ENCODE measurements at regions not wholly inside any gene's neighbourhood (a gene's known extent, or its start where the extent isn't known, plus 50 kb on each side); places are given as distances from the start of the nearest gene placed in this dataset.
"Not testable (repeated sequence)": the region's sequence is repeated elsewhere in the genome, so short reads cannot be mapped to it uniquely, and the experiment has no call there.

- not testable (repeated sequence) for H3K36me3 ChIP-seq (ENCODE audit: insufficient read depth, low read length); H3K9me3 ChIP-seq (ENCODE audit: low read length); H3K27me3 ChIP-seq (ENCODE audit: insufficient read depth, low read length); H3K4me3 ChIP-seq (ENCODE audit: low read length); H2AFZ ChIP-seq (ENCODE audit: low read depth, low read length); H3K4me1 ChIP-seq (ENCODE audit: insufficient read depth, low read length)
Measured at GRCh38 chr15:92801056-92801773, 98.9 kb upstream of the CHD2 start.

GRCh38 chr15:92801774-92802464 lies 98.2 kb upstream of the CHD2 start:
- H3K27me3 ChIP-seq (ENCODE audit: insufficient read depth, low read length), result no peaks in the 10 kb centered on the region
- peaks cover 5% of the 10 kb centered on the region for H3K36me3 ChIP-seq (ENCODE audit: insufficient read depth, low read length)
- H2AFZ ChIP-seq (ENCODE audit: low read depth, low read length), result no peak overlapping the region
- H3K4me3 ChIP-seq (ENCODE audit: low read length), result no peak overlapping the region
- H3K4me1 ChIP-seq (ENCODE audit: insufficient read depth, low read length), result no peaks in the 10 kb centered on the region
- no peaks in the 10 kb centered on the region for H3K9me3 ChIP-seq (ENCODE audit: low read length)

- H2AFZ ChIP-seq (ENCODE audit: low read depth, low read length), result no peak overlapping the region
- no peaks in the 10 kb centered on the region for H3K4me1 ChIP-seq (ENCODE audit: insufficient read depth, low read length)
- peaks cover 5% of the 10 kb centered on the region for H3K36me3 ChIP-seq (ENCODE audit: insufficient read depth, low read length)
- H3K4me3 ChIP-seq (ENCODE audit: low read length), result no peak overlapping the region
- H3K9me3 ChIP-seq (ENCODE audit: low read length), result peaks cover 2% of the 10 kb centered on the region
- H3K27me3 ChIP-seq (ENCODE audit: insufficient read depth, low read length), result no peaks in the 10 kb centered on the region
Measured at GRCh38 chr15:92803536-92803851, 96.6 kb upstream of the CHD2 start.

GRCh38 chr15:92803852-92804609 lies 96.1 kb upstream of the CHD2 start:
- Histone ChIP-seq H3K36me3 (ENCODE audit: insufficient read depth, low read length) (peaks cover 5% of the 10 kb centered on the region), H2AFZ (ENCODE audit: low read depth, low read length) (no peak overlapping the region), H3K9me3 (ENCODE audit: low read length) (peaks cover 2% of the 10 kb centered on the region), H3K27me3 (ENCODE audit: insufficient read depth, low read length) (no peaks in the 10 kb centered on the region), H3K4me1 (ENCODE audit: insufficient read depth, low read length) (peaks cover 4% of the 10 kb centered on the region), H3K4me3 (ENCODE audit: low read length) (no peak overlapping the region)

- H2AFZ ChIP-seq (ENCODE audit: low read depth, low read length); H3K27me3 ChIP-seq (ENCODE audit: insufficient read depth, low read length); H3K36me3 ChIP-seq (ENCODE audit: insufficient read depth, low read length); H3K9me3 ChIP-seq (ENCODE audit: low read length); H3K4me1 ChIP-seq (ENCODE audit: insufficient read depth, low read length); H3K4me3 ChIP-seq (ENCODE audit: low read length): not testable (repeated sequence)
Measured at GRCh38 chr15:92804610-92804936, 95.6 kb upstream of the CHD2 start.

- Histone ChIP-seq H2AFZ (ENCODE audit: low read depth, low read length) (no peak overlapping the region), H3K4me3 (ENCODE audit: low read length) (no peak overlapping the region), H3K36me3 (ENCODE audit: insufficient read depth, low read length) (peaks cover 5% of the 10 kb centered on the region), H3K27me3 (ENCODE audit: insufficient read depth, low read length) (no peaks in the 10 kb centered on the region), H3K9me3 (ENCODE audit: low read length) (peaks cover 2% of the 10 kb centered on the region), H3K4me1 (ENCODE audit: insufficient read depth, low read length) (peaks cover 6% of the 10 kb centered on the region)
Measured at GRCh38 chr15:92805080-92805690, 94.9 kb upstream of the CHD2 start.

- not testable (repeated sequence) for H2AFZ ChIP-seq (ENCODE audit: low read depth, low read length); H3K4me3 ChIP-seq (ENCODE audit: low read length)
- H3K4me1 ChIP-seq (ENCODE audit: insufficient read depth, low read length), result peaks cover 16% of the 10 kb centered on the region
Measured at GRCh38 chr15:92806171-92806570, 94.0 kb upstream of the CHD2 start.

GRCh38 chr15:92806763-92807162 lies 93.4 kb upstream of the CHD2 start:
- H3K4me3 ChIP-seq (ENCODE audit: low read length), result no peak overlapping the region
- H3K27me3 ChIP-seq (ENCODE audit: insufficient read depth, low read length), result no peaks in the 10 kb centered on the region
- peaks cover 2% of the 10 kb centered on the region for H3K9me3 ChIP-seq (ENCODE audit: low read length)
- H3K4me1 ChIP-seq (ENCODE audit: insufficient read depth, low read length), result peaks cover 22% of the 10 kb centered on the region
- H3K36me3 ChIP-seq (ENCODE audit: insufficient read depth, low read length), result peaks cover under 1% of the 10 kb centered on the region
- H2AFZ ChIP-seq (ENCODE audit: low read depth, low read length), result no peak overlapping the region

More at GRCh38 chr15:92806171-92806570, 94.0 kb upstream of the CHD2 start:
- H3K9me3 ChIP-seq (ENCODE audit: low read length); H3K36me3 ChIP-seq (ENCODE audit: insufficient read depth, low read length); H3K27me3 ChIP-seq (ENCODE audit: insufficient read depth, low read length): not testable (repeated sequence)

GRCh38 chr15:92807971-92808571 lies 92.1 kb upstream of the CHD2 start:
- peaks cover 2% of the 10 kb centered on the region for H3K9me3 ChIP-seq (ENCODE audit: low read length)
- H3K4me1 ChIP-seq (ENCODE audit: insufficient read depth, low read length), result peaks cover 25% of the 10 kb centered on the region
- no peak overlapping the region for H3K4me3 ChIP-seq (ENCODE audit: low read length)
- no peaks in the 10 kb centered on the region for H3K27me3 ChIP-seq (ENCODE audit: insufficient read depth, low read length)
- H3K36me3 ChIP-seq (ENCODE audit: insufficient read depth, low read length), result no peaks in the 10 kb centered on the region
- H2AFZ ChIP-seq (ENCODE audit: low read depth, low read length), result peak overlapping the region; percentile 33

- no peaks in the 10 kb centered on the region for H3K27me3 ChIP-seq (ENCODE audit: insufficient read depth, low read length)
- H3K9me3 ChIP-seq (ENCODE audit: low read length), result peaks cover 2% of the 10 kb centered on the region
- no peak overlapping the region for H3K4me3 ChIP-seq (ENCODE audit: low read length)
- peaks cover 25% of the 10 kb centered on the region for H3K4me1 ChIP-seq (ENCODE audit: insufficient read depth, low read length)
- no peaks in the 10 kb centered on the region for H3K36me3 ChIP-seq (ENCODE audit: insufficient read depth, low read length)
- H2AFZ ChIP-seq (ENCODE audit: low read depth, low read length), result peak overlapping the region; percentile 33
Measured at GRCh38 chr15:92808598-92809063, 91.5 kb upstream of the CHD2 start.

GRCh38 chr15:92809064-92809879 lies 90.9 kb upstream of the CHD2 start:
- Histone ChIP-seq H3K27me3 (ENCODE audit: insufficient read depth, low read length) (no peaks in the 10 kb centered on the region), H3K4me1 (ENCODE audit: insufficient read depth, low read length) (peaks cover 25% of the 10 kb centered on the region), H3K36me3 (ENCODE audit: insufficient read depth, low read length) (no peaks in the 10 kb centered on the region), H3K4me3 (ENCODE audit: low read length) (peak overlapping the region; percentile 73), H2AFZ (ENCODE audit: low read depth, low read length) (peak overlapping the region; percentile 33), H3K9me3 (ENCODE audit: low read length) (peaks cover 2% of the 10 kb centered on the region)

GRCh38 chr15:92809880-92810361 lies 90.2 kb upstream of the CHD2 start:
- peaks cover 25% of the 10 kb centered on the region for H3K4me1 ChIP-seq (ENCODE audit: insufficient read depth, low read length)
- no peaks in the 10 kb centered on the region for H3K36me3 ChIP-seq (ENCODE audit: insufficient read depth, low read length)
- H3K4me3 ChIP-seq (ENCODE audit: low read length), result peak overlapping the region; percentile 73
- no peaks in the 10 kb centered on the region for H3K27me3 ChIP-seq (ENCODE audit: insufficient read depth, low read length)
- H2AFZ ChIP-seq (ENCODE audit: low read depth, low read length), result no peak overlapping the region
- peaks cover 2% of the 10 kb centered on the region for H3K9me3 ChIP-seq (ENCODE audit: low read length)

Data from neuron (in vitro differentiated cells).